KBM-7 (cell line): ENCODE measurements at regions not wholly inside any gene's neighbourhood (a gene's known extent, or its start where the extent isn't known, plus 50 kb on each side); places are given as distances from the start of the nearest gene placed in this dataset.
"Not testable (repeated sequence)": the region's sequence is repeated elsewhere in the genome, so short reads cannot be mapped to it uniquely, and the experiment has no call there.

Source experiments
- DNase-seq: peaks from one replicate; pipeline ENCODE4 v3.0.0-alpha.2; 2015
- in situ Hi-C: fragments of 300-500 bp; cut with MboI; formaldehyde crosslinking; loops from 2 replicates; pipeline ENCODE4 v1.14.3; 2020; ENCODE audit warnings: low sequenced_read_pairs, low pct_unique_long_range_greater_than_20kb, mixed read lengths

DNA sequence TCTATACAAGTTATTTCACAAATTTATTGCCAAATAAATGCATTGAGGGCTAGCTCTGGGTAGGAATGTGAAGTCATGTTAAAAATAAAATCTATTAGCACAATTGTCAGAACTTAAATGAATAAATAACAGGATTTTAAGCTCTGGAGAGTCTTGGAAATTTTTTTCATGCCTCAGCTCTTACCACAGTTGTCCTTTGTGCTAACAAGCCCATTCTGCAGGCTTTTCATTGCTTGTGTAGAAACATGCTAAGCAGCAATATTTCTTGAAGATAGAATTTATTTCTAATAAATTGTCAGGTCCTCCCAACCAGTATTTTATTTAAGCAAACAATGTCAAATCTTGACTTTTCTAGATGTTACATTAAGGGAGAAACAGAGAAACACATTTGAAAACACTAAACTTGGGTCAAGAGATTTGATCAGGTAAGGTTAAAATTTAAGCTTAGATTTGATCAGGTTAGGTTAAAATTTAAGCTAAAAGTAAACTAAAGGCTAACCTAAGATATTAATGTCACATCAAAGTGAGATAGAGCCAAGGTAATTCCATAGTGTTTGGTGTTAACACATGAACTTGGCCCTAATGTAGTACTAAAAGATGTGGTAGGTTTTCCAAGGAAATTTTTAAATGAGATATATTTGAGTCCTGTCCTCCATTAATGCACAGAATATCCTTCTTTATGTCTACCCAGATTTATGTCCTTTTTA, 179.1 kb upstream of the IL1RAPL1 start:
- no peak for DNase-seq
- in situ Hi-C loops, result no loop called here

- DNase-seq, result no peak
- in situ Hi-C loops, result no loop called here
Measured at GRCh38 chrX:28398342-28398741, 188.9 kb upstream of the IL1RAPL1 start.

- in situ Hi-C loops, result no loop called here
- no peak for DNase-seq
Measured at GRCh38 chrX:28391528-28391927, 195.7 kb upstream of the IL1RAPL1 start.

- DNase-seq, result no peak
- in situ Hi-C loops, result no loop called here
Measured at GRCh38 chrX:28379103-28379502, 208.1 kb upstream of the IL1RAPL1 start.

- in situ Hi-C loops, DNase-seq: not testable (repeated sequence)
Measured at GRCh38 chrX:28367649-28368048, 219.6 kb upstream of the IL1RAPL1 start.

DNA sequence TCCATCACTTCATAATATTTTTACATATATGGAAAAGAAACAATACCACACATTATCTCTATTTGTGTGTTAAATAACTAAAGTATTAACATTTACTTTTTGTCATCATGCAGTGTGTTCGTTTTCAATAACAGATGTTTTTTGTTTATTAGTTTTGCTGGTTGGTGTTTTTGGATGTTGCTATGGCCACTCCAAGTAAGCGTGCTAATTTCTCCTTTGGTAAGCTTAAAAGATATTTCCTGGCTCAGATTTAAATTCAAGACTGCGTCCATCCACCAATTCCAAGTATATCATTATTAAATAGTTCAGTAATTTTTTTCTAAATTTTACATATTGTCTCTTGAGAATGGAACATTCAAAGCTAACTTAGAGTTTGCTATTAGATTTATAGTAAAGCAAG, 235.4 kb upstream of the IL1RAPL1 start:
- in situ Hi-C loops, result no loop called here
- DNase-seq, result no peak

- in situ Hi-C loops, result no loop called here
- no peak for DNase-seq
Measured at GRCh38 chrX:28349888-28350287, 237.4 kb upstream of the IL1RAPL1 start.

GRCh38 chrX:28347476-28347875, 239.8 kb upstream of the IL1RAPL1 start:
- in situ Hi-C loops, result no loop called here
- peak; percentile 85 for DNase-seq

DNA sequence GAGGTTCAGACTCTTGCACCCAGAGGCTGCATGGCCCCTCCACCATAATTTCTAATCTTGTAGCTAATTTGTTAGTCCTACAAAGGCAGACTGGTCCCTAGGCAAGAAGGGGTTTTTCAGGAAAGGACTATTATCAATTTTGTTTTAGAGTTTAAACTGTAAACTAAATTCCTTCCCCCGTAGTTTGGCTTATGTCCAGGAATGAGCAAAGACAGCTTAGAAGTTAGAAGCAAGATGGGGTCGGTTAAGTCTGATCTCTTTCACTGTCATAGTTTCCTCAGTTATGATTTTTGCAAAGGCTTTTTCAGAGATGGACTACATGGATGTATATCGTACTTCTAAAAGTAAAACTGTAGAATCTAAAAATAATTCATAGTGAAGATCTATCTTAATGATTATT, 258.1 kb upstream of the IL1RAPL1 start:
- in situ Hi-C loops, result no loop called here
- no peak for DNase-seq

DNA sequence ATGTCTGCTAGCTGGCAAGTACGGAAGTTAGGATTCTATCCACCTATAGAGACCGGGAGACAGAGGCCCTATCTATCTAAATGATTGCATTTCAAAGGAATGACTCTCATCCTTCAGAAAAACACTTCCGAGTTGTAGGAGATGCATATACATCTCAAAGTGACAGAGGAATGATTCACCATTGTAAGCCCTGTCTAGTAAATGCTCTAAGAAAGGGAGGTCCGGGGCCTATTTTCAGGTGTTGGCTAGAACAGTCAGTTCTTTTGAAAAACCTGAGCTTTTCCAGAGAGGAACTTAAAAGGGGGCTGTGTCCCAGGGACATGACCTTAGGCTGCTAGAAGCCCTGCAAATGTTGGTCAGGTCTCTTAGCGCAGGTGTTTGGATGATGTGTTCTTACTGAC, 262.9 kb upstream of the IL1RAPL1 start:
- DNase-seq, result no peak
- in situ Hi-C loops, result no loop called here

- no peak for DNase-seq
- in situ Hi-C loops, result no loop called here
Measured at GRCh38 chrX:28321286-28321685, 266.0 kb upstream of the IL1RAPL1 start.

- in situ Hi-C loops, result no loop called here
- DNase-seq, result no peak
Measured at GRCh38 chrX:28312965-28313364, 274.3 kb upstream of the IL1RAPL1 start.

- DNase-seq, result no peak
- in situ Hi-C loops, result no loop called here
Measured at GRCh38 chrX:28312259-28312658, 275.0 kb upstream of the IL1RAPL1 start.

DNA sequence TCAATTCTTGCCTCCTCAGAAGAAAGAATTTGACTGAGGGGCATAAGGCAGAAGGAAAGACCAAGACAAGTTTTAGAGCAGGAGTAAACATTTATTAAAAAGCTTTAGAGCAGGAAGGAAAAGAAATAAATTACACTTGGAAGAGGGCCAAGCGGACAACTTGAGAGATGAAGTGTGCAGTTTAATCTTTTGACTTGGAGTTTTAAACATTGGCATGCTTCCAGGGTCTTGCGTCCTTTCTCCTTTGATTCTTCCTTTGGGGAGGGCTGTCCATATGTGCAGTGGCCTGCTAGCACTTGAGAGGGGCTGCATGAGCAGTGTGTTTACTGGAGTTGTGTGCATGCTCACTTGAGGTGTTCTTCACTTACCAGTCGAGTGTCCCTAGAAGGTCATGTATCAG, 275.8 kb upstream of the IL1RAPL1 start:
- in situ Hi-C loops, result no loop called here
- no peak for DNase-seq

- DNase-seq, result no peak
- in situ Hi-C loops, result no loop called here
Measured at GRCh38 chrX:28303486-28303885, 283.8 kb upstream of the IL1RAPL1 start.

DNA sequence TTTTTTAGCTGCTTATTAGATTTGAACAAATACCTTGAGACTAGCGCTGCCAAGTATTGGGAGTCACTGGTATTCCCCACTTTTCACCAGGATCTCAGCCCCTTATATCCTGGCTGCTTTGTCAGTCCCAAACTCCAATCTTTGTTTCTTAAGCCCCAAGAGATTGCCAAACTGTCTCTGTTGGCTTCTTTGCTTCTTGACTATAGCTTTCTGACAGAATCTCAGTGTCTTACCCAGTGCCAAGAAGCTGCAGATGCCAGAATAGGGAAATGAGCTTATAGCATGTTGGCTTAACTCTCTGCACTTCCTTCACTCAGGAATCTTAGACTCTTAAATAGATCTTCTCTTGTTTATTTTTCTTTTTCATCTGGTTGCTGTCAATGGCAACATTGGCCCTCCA, 297.5 kb upstream of the DCAF8L1 start:
- DNase-seq, result no peak
- in situ Hi-C loops, result no loop called here

- in situ Hi-C loops, result no loop called here
- DNase-seq, result no peak
Measured at GRCh38 chrX:28278251-28278650, 297.0 kb upstream of the DCAF8L1 start.

- DNase-seq, result no peak
- in situ Hi-C loops, result no loop called here
Measured at GRCh38 chrX:28273736-28274135, 292.5 kb upstream of the DCAF8L1 start.

DNA sequence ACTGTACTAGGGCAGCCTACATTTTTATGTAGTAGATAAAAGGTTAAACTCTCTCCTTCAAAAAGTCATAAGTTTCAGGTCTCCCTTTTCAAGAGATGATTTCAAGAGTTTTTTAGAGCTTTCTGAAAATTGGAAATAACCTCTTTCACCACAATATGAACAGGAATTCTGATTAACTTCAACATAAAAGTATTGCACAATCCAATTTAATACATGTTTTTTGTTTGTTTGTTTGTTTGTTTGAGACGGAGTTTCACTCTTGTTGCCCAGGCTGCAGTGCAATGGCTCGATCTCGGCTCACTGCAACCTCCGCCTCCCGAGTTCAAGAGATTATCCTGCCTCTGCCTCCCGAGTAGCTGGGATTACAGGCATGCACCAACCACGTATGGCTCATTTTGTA, 265.4 kb upstream of the DCAF8L1 start:
- in situ Hi-C loops, result no loop called here
- DNase-seq, result no peak

DNA sequence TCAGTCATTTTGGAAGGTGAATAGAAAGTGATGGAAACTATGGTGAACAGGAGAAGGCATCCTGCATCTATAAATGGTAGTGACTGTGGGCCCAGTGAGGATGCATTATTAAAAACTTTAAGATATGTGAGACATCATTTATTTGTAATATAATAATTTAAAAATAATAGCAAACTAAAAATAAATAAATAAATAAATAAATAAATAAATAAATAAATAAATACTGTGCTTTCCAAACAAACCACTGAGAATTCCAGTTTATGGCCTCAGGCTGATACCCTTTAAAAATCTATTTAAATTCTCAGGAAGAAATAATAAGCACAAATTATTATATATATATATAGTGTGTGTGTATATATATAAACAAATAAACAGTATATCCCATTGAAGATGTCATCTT, 248.0 kb upstream of the DCAF8L1 start:
- DNase-seq, result no peak
- in situ Hi-C loops, result no loop called here

DNA sequence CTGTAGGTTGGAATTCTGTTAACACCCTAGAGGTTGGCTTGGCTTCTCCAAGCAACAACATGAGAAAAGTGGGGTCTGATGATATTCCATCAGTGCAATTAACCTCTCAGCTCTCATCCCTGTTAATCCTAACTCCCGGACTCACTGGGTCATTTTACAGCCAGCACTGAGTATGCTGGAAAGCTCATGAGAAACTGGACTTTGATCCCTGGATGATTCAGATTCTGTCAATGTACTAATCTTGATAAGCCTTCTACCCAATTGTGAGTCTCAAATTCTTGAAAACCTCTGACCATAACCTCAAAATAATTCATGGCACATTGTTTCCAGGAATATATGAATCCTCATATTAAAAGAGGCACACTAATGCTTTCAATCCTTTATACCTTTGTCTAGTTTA, 244.3 kb upstream of the DCAF8L1 start:
- DNase-seq, result no peak
- in situ Hi-C loops, result no loop called here

GRCh38 chrX:28223991-28224390, 242.7 kb upstream of the DCAF8L1 start:
- in situ Hi-C loops, result no loop called here
- DNase-seq, result no peak
